Stimulated activated CD4-positive, alpha-beta T cell treated with anti-CD3 and anti-CD28 coated beads, Interleukin-4, amount 100 ng/mL, for 1 hour (primary cell): ENCODE measurements at regions not wholly inside any gene's neighbourhood (a gene's known extent, or its start where the extent isn't known, plus 50 kb on each side); places are given as distances from the start of the nearest gene placed in this dataset.
A peak's percentile ranks its signal among the peaks of the same experiment; 100 is the strongest.

ENCODE experiments used
- DNase-seq: peaks from one replicate; pipeline ENCODE4 v3.0.0-alpha.2; 2020

DNA sequence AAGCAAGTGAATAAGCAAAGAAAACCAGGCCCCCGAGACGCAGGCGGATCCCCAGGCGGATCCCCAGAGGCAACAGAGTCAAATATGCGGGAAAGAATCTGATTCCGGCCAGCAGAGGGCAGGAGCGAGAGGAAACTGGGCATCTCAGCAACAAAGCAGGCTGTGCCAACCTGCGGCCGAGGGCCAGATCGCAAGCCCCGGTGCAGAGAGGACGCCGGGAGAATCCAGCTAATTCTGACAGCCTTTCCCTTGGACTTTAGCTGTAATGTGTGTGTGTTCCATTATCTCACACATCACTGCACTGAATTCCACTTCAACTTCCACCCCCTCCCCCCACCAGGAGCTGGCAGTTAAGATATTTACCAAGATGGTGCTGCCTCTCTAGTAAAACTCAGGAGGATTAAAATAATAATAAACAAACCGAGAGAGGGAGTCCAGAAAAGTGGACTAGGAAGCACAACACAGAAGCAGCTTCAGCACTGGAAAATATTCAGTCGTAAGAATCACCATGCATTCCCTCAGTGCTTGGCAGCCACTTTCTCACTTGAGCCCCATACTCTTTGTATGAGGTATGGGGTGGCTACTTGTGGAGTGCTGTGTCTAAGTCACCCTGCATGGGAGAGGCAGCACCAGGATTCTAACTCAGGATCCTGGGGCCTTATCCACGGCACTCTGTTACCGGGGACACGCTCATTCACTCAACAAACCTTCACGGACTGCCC, 66.2 kb upstream of the SNX9 start:
- peak; percentile 80 for DNase-seq

DNA sequence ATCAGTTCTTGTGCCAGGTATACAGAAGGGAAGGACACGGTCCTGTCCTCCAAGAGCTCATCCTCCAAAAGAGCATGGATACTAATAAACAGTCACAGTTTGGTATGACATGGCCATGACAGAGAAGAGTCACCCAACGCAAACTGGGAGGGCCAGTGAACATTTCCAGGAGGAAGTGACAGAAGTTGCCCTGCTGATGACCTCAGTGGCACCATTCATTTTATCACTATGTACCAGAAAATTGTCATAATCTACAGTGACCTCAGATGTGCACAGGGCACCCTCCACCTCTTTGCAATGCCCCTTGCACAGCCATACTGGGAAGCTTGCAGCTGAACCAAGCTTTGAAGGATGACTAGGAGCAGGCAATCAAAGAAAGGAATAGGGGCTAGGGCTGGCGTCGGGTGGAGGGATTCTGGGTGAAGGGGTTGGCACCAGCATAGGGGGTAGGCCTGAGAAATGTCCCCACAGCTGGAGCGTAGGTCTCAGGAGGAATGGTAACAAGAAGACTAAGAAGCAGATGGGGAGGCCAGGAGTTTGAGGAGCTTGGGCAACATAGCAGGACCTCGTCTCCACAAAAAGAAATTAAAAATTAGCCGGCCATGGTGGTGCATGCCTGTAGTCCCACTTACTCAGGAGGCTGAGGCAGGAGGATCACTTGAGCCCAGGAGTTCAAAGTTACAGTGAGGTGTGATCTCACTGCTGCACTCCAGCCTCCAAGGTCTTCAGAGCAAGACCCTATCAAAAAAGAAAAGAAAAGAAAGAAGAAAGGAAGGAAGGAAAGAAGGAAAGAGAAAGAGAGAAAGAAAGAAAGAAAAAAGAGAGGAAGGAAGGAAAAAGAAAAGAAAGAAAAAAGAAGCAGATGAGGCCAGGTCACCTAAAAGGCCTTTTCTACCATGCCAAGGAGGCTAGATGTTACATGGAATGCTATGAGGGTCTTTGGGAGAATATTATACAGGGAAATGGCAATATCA, 65.3 kb upstream of the SNX9 start:
- no peak for DNase-seq

DNA sequence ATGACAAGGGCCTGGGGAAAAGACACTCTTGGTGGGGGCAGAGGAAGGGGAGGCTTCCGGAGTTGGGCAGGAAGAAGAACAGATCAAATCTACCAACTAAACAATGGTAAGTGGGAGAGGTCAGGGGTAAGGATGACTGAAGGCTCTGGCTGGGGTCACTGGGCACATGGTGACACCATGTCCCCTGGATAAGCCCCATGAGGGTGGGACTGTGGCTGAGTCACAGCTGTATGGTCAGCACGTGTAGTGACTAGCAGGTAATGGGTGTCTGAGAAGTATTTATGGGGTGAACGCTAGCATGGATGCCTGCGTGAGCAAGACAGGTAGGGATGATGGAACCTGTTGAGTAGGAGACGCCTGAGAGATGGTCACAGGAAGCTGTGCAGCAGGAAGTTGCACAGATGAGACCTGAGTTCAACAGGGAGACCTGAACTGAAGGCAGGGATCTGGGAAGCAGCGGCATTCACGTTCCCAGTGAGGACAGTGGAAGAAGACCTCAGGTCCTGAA, 64.5 kb upstream of the SNX9 start:
- no peak for DNase-seq

DNA sequence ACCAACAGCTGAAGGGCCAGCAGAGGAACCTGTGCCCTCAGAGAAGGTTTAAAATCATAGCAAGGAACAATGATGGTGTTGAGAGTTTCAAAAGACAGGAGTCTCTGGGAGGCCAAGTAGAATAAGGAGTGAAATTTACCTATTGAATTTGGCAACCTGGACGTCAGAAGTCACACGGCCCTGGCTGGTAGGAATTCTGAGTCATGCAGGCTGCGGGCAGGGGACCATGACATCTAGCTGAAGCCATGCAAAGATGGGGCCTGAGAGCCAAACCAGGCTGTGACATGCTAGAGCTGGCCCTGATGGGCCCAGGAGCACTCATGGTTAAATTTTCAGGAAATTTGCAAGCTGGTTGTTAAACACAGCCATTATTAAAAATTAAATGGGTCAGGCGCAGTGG, 64.0 kb upstream of the SNX9 start:
- no peak for DNase-seq

DNA sequence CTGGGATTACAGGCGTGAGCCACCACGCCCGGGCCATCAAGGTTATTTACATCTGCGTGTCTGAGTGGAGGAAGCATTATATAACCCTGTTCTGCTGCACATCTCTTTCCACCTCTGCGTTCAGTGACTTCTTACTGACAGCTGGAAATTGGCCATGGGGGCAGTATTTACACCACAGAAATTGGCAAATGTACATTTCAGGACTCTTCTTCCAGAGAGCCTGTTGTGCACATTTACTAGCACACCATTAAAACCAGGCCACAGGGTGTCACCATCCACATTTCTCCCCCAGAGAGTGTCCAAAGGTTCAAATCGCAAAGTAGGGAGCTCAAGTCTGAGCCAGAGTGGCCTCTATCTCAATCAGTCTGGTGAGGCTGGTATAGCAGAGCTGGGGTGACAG, 62.9 kb upstream of the SNX9 start:
- DNase-seq: no peak

DNA sequence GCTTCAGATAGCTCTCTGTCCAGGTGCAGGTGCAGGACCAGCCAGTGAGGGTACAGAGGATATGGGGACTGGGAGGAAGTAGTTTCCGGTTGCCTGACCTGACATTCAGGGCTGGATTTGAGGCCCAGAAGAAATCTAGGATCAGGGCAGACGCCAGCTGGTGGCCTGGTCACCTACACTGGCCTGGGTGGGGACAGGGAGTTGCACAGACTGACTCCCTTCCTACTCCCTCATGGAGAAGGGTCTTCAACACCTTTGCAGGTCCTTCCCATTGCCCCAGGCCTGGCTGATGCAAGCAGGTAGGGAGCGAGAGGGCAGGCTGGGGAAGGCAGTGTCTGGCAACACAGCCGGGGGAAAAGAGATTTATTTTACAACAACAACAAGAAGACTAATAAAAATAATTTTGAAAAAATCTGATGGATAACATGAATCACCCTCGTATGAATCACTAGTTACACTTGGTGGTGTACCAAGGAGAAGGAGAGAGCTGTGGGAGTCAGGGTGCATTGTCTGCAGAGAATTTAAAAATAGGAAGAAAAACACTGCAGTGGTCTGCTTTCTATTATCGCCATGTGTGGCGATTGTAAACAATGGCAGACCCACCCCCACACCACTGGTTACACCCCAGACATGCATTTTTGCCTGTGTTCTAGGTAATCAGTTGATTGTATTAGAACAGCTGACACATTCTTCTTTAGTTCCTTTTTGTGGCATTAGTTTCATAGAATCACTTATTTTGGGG, 62.3 kb upstream of the SNX9 start:
- DNase-seq: no peak

DNA sequence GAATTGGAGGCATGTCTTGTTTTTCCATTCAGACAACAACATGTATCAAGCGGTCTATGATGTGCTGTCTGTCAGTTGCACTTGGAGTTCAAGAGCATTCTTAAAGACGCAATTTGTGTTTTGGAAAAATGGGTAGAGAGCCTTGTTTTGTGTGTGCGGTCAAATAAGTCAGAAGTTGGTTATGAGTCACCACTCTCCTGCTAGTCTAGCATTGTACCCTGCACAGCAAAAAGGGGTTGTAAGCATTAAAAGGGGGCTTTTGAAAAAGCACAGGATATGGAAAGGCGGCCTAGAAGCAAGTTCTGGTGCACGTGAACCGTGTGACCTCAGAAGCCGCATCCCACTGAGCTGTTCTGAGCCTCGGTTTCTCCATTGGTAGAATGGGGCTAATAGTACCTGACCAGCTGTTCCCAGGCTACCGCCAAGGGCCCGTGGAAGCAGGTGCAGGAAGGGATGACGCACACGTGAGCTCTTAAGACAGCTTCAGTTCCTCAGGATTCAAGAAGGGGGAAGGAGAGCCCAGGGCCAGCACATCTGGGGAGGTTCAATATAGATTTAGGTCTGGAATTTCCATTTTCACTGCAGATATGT, 61.6 kb upstream of the SNX9 start:
- DNase-seq: peak; percentile 33

DNA sequence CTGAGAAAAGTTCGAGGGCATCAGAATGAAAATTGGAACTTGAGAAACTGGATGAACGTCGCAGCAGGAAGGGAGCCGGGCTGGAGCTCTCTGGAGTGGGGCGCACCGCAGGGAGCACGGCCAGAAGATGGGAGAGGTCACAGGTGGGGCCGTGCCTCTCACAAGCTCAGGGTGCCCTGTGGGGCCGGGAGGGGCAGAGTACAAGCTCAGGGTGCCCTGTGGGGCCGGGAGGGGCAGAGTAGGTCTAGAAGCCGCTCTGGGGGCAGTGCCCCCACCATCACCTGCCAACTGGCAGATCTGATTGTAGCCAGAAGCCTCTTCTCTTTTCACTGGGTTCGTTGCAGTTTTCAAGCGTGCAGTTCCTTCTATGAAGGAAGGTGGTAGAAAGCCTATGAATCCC, 61.1 kb upstream of the SNX9 start:
- no peak for DNase-seq

DNA sequence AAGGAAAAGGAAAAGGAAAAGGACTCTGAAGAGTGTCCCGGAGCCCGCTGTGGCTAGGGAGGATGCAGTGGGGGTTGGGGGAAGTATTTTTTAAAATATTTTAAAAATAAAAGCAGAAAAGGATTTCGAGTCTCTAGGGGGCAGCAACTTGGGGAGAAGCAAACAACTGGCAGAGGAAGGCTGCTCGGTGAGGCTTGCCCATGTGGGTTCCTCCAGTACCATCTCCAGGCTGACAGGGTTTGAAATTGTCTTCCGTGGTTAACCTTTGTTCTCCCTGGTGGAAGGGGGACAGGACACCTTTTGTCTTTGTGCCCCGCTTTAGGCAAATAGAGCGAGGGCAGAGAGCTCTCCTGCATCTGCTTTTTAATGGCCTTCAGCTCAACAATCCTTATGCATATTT, 60.4 kb upstream of the SNX9 start:
- no peak for DNase-seq

DNA sequence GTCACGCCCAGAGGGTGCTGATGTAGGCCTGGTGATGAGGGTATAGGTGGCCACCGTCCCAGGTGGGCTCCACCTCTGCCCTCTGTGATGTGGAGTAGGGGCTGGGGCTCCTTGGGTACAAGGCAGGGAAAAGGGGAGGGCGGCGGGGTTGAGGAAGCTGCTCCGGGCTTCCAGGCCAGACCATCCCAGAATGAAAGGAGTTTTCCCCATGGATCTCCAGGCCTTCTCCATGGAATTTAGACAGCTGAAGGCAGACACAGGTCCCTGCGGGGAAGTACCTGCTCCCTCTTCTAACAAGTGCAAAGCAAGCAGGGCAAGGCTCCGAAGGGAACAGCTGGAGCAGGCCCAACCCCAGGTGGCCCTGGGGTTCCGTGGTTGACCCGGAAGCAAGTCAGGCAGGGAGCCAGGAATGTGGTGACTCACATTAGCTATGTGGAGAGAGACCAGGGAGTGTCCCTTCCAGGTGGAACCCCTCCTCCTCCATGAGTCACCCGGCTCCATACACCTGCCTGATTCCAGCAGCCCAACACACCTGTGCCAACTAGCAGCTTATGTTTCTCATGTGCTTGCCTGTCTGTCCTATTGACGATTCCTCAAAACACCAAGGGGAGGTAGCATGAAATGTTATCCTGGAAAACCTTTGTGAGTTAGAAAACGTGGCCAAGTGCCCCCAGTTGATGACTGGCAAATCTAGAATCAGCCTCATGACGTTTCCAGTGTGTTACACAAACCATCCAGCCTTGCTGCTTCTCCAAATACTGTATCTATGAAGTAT, 59.7 kb upstream of the SNX9 start:
- DNase-seq: peak; percentile 27

DNA sequence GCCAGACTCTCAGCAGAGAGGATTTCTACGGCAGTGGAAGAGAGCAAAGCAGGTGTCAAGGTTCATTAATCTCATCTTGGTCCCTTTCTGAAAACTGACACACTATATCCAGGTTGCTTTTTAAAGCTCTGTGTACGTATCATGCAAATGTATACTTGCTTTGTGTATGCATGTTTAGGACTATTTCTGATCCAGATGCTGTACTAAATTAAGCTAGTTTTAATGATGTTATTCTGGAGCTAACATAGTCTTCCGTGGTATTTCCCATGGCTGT, 59.2 kb upstream of the SNX9 start:
- no peak for DNase-seq

DNA sequence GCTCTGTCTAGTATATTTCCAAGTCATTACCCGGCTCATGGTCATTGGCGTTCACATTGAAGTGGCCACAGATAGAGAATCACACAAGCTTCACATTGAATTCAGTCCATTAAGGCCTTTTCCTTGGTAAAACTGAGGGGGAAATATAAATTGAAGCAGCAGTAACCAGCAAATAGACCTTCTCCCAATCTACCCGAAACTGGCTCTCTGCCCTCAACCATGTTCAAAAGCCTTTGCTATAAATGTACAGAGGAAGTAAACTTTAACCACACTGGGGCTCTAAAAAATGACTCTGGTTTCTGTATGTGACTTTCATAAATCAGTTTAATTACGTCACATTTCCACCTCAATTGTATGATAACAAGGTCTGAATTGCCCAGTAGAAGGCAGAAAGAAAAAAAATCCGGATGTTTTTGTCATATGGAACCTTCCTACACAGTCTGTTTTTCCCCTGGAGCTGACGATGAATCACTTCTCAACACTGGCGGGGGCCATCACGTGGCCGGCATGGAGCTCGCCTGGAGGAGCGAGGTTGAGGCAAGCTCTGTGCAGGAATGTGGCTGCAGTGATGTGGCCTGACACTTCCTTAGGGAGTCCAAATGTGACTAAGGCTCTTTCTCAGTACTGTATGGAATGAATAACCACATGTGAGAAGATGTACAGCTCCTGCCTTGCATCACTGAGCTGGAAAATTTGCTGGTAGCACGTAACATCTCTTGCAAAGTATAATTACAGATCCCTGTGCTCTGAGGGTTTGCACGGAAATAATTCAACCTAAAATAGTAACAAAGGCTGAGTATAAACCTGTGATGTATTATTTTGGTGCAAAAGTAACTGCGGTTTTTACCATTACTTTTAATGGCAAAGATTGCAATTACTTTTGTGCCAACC, 58.6 kb upstream of the SNX9 start:
- DNase-seq: peak; percentile 80

DNA sequence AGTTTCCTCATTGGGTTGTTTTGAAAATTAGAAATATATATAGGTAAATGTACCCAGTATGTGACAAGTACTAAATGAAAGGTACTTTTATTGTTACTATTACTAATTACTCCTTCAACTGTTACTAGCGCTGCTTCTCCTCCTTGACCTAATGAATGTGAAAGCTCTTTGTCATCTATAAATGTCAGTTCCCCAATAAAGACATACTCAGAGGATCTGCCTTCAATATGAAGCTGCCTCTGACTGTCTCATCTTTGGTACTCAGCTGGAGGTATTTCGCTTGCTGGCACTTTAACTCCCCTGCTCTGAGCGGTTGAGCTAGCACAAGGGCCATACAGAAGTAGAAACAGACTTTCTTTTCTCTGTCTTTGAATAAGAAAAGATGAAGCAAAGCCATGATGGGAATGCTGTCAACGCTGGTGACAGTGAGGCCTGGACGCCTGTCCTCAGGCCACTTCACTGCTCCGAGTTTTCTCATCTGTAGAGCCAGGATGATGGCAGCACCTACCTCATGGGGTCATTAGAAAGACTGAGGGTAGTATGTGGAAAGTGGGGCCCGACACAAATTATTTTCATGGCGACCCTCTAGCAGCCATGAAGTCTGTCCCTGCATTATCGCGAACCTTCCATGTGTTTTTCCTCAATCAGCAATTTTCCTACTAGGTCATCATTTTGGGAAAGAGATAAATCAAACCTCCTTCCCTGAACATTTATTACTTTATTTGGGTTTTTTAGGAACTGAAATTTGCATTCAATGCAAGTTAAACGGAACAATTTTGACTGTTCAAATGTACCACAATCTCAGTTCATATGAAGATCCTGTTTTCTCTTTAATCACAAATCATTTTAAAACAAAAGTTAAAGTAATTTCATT, 55.9 kb upstream of the SNX9 start:
- no peak for DNase-seq

DNA sequence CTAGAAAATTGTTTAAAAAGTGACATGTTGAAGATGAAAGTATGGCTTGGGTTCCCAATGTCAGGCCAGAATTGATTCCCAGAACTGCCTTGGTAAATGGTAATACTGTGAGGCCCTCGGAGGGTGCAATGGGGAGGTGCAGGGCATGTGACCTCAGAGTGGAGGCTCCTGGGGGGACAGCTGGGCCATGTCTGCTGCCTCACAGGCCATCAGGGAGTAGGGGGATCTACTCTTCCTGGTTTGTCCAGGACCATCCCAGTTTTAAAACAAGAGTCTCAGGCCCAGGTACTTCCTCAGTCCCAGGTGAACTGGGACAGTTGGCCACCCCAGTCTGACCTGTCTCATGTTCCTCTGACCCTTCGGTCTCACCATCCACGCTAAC, 55.3 kb upstream of the SNX9 start:
- no peak for DNase-seq

DNA sequence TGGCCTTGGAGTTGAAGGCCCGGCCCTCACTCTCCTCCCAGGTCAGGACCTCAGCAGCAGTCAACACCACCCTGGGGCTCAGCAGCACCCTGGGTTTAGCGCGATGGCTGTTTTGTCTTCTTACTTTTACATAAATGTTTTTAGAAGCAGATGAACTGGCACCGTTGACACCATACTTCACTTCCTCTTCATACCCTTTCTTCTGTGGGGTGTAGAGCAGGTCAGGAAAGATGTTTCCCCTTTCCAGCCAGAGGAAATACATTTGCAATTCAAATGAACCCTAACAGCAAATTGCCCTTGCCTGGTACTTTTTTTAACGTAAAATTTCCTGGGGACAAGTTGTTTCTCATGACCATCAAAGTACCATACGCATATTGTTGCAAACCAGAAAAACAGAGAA, 54.7 kb upstream of the SNX9 start:
- DNase-seq: no peak

DNA sequence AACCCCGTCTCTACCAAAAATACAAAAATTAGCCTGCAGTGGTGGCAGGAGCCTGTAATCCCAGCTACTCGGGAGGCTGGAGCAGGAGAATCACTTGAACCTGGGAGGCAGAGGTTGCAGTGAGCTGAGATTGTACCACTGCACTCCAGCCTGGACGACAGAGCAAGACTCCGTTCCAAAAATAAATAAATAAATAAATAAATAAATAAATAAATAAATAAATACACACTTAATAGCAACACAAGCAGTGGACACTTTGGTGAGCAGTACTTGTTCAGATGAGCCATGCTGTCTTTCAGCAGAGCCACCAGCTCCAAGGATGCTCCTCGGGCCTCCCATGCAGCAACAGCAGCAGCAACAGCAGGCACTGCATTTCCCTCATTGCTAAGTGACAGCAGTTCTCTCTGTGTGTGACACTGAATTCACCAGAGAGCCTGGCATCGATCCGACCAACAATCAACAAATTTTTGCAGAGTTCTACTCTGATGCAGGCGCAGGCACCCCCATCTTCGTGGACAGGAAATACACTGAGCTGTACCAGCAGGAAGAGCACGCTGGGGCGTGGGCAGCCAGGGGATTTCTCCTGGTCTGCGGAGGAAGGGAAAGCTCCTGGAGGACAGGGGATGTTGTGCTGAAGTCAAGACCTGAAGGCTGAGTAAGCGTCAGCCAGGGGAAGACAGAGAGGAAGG, 54.0 kb upstream of the SNX9 start:
- DNase-seq: peak; percentile 38

DNA sequence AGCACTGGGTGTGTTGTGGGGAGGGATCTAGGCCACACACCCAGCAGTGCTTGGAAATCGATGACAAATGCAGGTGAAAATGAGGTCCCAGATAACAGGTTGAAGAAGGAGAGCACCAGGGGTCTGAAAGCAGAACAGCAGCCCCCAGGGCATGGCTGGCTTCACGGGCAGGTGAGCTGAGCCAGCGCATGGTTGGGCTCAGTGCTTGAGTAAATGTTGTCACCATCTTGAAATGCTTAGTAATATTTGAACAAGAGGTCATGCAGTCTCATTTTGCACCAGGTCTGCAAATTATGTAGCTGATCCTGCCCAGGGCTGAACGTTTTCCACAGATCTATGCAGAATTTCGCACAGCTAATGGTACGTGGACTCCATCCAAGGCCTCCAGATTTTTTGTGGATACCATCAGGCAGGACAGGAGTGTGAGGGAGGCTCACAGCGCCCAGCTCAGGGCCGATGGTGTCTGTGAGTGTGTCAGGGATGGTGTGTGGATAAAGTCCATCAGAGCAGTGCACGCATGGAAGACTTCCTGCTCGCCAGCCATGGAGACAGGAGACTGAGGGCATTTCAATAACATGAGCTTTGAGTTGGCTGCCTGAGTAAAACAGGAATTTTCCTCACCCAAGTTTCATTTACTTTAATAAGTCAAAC, 53.1 kb upstream of the SNX9 start:
- DNase-seq: no peak

DNA sequence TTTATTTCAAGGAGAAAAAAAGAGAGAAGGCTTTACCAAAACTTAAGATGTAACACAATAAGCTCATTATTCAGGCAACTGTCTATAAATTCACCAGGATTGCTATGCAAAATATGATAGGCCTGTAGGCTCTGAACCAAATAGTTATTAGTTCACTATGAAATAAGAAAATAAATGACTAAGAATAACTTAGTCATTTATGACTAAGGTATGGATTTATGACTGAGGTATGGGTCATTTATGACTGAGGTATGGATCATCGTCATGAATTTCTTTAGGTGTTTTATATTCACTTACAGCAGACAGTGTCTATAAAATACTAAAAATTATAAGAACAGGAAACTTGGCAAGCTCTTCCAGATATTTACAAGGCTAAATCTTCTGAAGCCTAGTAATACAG, 52.1 kb upstream of the SNX9 start:
- no peak for DNase-seq

DNA sequence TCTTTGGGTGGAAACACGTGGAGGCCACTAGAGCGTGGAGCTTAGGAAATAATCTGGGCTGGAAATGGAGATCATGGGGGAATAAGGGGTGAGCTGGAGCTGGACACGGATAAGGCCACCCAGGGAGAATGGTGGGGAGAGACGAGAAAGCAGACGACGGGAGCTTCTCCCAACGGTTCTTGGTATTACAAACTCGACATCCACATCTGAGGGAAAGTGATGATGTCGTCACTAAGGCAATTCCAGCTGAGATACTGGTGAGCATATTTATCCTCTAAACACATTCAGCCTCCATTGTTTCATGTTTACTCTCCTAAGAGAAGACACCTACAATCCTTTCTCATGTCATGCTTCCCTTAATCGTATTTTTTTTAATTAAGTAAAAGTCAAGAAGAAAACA, 50.2 kb upstream of the SNX9 start:
- no peak for DNase-seq
